Neuronal stem cell (in vitro differentiated cells): ENCODE measurements at regions not wholly inside any gene's neighbourhood (a gene's known extent, or its start where the extent isn't known, plus 50 kb on each side); places are given as distances from the start of the nearest gene placed in this dataset.

Experiments
- DNase-seq: peaks from one replicate; pipeline ENCODE4 v3.0.0-alpha.2; 2013; ENCODE audit warnings: low spot score
- H2AFZ ChIP-seq: one replicate; pipeline ENCODE4 v1.6.1; 2013; ENCODE audit warnings: mild to moderate bottlenecking, low read length, inconsistent platforms
- H2AK5ac ChIP-seq: 2 replicates; pipeline ENCODE4 v1.6.1; 2013; ENCODE audit warnings: low read depth, mild to moderate bottlenecking, inconsistent platforms, low read length, moderate library complexity, mixed read lengths
- H2BK120ac ChIP-seq: 2 replicates; pipeline ENCODE4 v1.6.1; 2013; ENCODE audit warnings: low read depth, mild to moderate bottlenecking, inconsistent platforms, low read length, moderate library complexity, mixed read lengths
- H2BK12ac ChIP-seq: one replicate; pipeline ENCODE4 v1.6.1; 2013; ENCODE audit warnings: low read length, inconsistent platforms
- H2BK15ac ChIP-seq: 2 replicates; pipeline ENCODE4 v1.6.1; 2013; ENCODE audit warnings: mild to moderate bottlenecking, low read length, inconsistent platforms, mixed read lengths
- H2BK5ac ChIP-seq: one replicate; pipeline ENCODE4 v1.6.1; 2013; ENCODE audit warnings: inconsistent platforms, mild to moderate bottlenecking, low read length, moderate library complexity
- H3K14ac ChIP-seq: one replicate; pipeline ENCODE4 v1.6.1; 2013; ENCODE audit warnings: low read length, inconsistent platforms
- H3K18ac ChIP-seq: 2 replicates; pipeline ENCODE4 v1.6.1; 2013; ENCODE audit warnings: low read length, inconsistent platforms
- H3K23ac ChIP-seq: 2 replicates; pipeline ENCODE4 v1.6.1; 2013; ENCODE audit warnings: low read depth, mild to moderate bottlenecking, mixed read lengths, low read length, inconsistent platforms; ENCODE audit not compliant: poor library complexity
- H3K27ac ChIP-seq: replicated peaks from 3 replicates; pipeline ENCODE4 v1.5.1; 2013; ENCODE audit warnings: low read length, inconsistent platforms
- H3K27me3 ChIP-seq, 3 experiments: 2 replicates each; pipeline ENCODE4 v1.6.1; 2013; ENCODE audit warnings: low read length in 3 of 3, mild to moderate bottlenecking in 2 of 3, inconsistent platforms in 1 of 3, low read depth in 1 of 3, mixed read lengths in 1 of 3, moderate library complexity in 1 of 3; ENCODE audit not compliant: control insufficient read depth in 3 of 3, insufficient read depth in 3 of 3
- H3K36me3 ChIP-seq, 2 donors: replicated peaks in 1 of 2; 2 replicates each; pipeline ENCODE4 v1.6.1; 2013; ENCODE audit warnings: low read length in 2 of 2; ENCODE audit not compliant: control insufficient read depth in 2 of 2, insufficient read depth in 2 of 2
- H3K4ac ChIP-seq: 2 replicates; pipeline ENCODE4 v1.6.1; 2013; ENCODE audit warnings: inconsistent platforms, mild to moderate bottlenecking, low read length, moderate library complexity
- H3K4me1 ChIP-seq, 2 donors: 1 replicate in 1 of 2; 2 replicates in 1 of 2; pipeline ENCODE4 v1.6.1; 2013; ENCODE audit warnings: low read length in 2 of 2, low read depth in 1 of 2; ENCODE audit not compliant: control insufficient read depth in 2 of 2, insufficient read depth in 1 of 2
- H3K4me2 ChIP-seq: one replicate; pipeline ENCODE4 v1.6.1; 2013; ENCODE audit warnings: mild to moderate bottlenecking, low read length, inconsistent platforms; ENCODE audit not compliant: insufficient read depth, poor library complexity, severe bottlenecking
- H3K4me3 ChIP-seq, 2 donors: 2 replicates each; pipeline ENCODE4 v1.5.1; 2013; ENCODE audit warnings: low read length in 2 of 2, mild to moderate bottlenecking in 2 of 2, inconsistent platforms in 1 of 2, moderate library complexity in 1 of 2
- H3K79me1 ChIP-seq: one replicate; pipeline ENCODE4 v1.6.1; 2013; ENCODE audit warnings: low read depth, mild to moderate bottlenecking, inconsistent platforms, low read length, moderate library complexity
- H3K9ac ChIP-seq: one replicate; pipeline ENCODE4 v1.6.1; 2013; ENCODE audit warnings: mild to moderate bottlenecking, low read depth, low read length, inconsistent platforms; ENCODE audit not compliant: poor library complexity
- H3K9me3 ChIP-seq, 2 donors: replicated peaks in 1 of 2; 2 replicates each; pipeline versions ENCODE3 to v1.6.1; 2013; ENCODE audit warnings: low read length in 2 of 2, mild to moderate bottlenecking in 2 of 2, inconsistent platforms in 1 of 2, low read depth in 1 of 2, mixed read lengths in 1 of 2, moderate library complexity in 1 of 2; ENCODE audit not compliant: control insufficient read depth in 2 of 2, insufficient read depth in 1 of 2
- H4K8ac ChIP-seq: one replicate; pipeline ENCODE4 v1.6.1; 2013; ENCODE audit warnings: low read depth, mild to moderate bottlenecking, inconsistent platforms, low read length, moderate library complexity
- H4K91ac ChIP-seq: one replicate; pipeline ENCODE4 v1.6.1; 2013; ENCODE audit warnings: low read length, low read depth, mild to moderate bottlenecking, inconsistent platforms; ENCODE audit not compliant: poor library complexity
- WGBS, 2 donors: extraction: QIAGEN DNeasy Blood & Tissue Kit; methylation state at CpG; one replicate each; pipeline ENCODE4 v1.1.7; 2013; ENCODE audit warnings: missing lambda C conversion rate in 2 of 2, mixed read lengths in 1 of 2; ENCODE audit not compliant: insufficient read length in 2 of 2, insufficient replicate concordance in 1 of 2; ENCODE audit errors: extremely low coverage in 2 of 2; 5-methylcytosine and 5-hydroxymethylcytosine counted together

DNA sequence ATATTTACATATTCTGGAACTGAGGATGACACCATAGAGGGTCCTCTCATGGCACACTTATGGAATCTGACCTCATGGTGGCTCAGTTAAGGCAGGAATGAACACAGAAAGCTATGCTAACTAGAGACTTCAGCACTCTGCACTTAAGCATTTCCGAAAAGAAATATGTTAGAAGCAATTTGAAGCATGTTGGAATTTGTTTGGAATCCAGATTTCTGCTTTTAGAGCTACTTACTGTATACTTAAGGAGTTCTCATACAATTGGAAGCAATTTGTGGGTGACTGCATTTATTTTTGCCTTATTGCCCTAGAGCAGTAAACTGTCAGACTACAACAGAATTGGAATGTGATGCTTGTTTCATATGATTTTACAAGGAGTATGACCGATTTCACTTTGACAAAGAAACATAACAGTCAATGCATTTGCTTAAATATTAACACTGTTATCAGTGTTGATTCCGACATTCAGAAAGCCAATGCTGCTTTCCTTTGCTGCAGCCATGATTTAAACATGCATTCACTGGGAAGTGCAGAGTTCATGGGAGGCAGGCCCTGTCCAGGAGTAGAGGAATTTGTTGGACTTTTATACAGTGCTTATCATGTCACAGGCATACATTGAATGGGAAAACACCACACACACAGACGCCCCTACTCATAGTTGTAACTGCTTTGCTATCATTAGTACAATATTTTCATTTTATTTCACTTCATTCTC, 244.4 kb downstream of the SAMD5 start:
- no peak overlapping the region for H3K14ac ChIP-seq
- H3K4me3 ChIP-seq: no peak overlapping the region
- no peak overlapping the region for H2BK5ac ChIP-seq
- H4K91ac ChIP-seq: no peak overlapping the region
- no peaks in the 10 kb centered on the region for H3K36me3 ChIP-seq
- H2AFZ ChIP-seq: no peak overlapping the region
- DNase-seq: no peak
- WGBS, 2 donors: no CpG with 5 or more reads among the region's 4 CpGs
- no peak overlapping the region for H3K23ac ChIP-seq
- no peak overlapping the region for H2AK5ac ChIP-seq
- H4K8ac ChIP-seq: no peak overlapping the region
- H3K79me1 ChIP-seq: no peaks in the 10 kb centered on the region
- H2BK120ac ChIP-seq: no peak overlapping the region
- H3K9me3 ChIP-seq: no peaks in the 10 kb centered on the region
- H3K4ac ChIP-seq: no peak overlapping the region
- no peak overlapping the region for H3K18ac ChIP-seq
- H3K4me1 ChIP-seq: no peaks in the 10 kb centered on the region
- no peak overlapping the region for H2BK15ac ChIP-seq
- no peak overlapping the region for H3K9ac ChIP-seq
- no peaks in the 10 kb centered on the region for H3K27me3 ChIP-seq
- no peak overlapping the region for H3K27ac ChIP-seq
- no peak overlapping the region for H3K4me2 ChIP-seq
- H2BK12ac ChIP-seq: no peak overlapping the region

DNA sequence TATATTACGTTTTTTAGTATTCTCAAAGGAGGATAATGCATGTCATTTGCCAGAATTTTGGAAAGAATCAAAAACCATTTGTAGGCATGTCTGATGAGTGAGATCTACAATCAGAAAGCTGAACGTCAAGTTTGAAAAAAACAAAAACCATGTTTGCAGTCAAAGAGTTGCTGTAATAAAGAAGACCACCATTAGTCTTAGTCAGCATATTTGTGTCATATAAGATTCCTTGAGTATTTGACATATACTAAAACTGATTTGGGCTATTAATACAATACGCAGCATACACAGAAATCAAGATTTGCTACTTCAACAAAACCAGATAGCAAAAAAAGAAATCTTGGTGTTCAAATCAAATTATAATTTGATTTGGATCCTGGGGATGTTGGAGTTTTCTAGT, 247.5 kb downstream of the SAMD5 start:
- H2BK120ac ChIP-seq: no peak overlapping the region
- DNase-seq: no peak
- no peaks in the 10 kb centered on the region for H3K9me3 ChIP-seq
- H4K8ac ChIP-seq: no peak overlapping the region
- no peak overlapping the region for H2BK15ac ChIP-seq
- H3K79me1 ChIP-seq: no peaks in the 10 kb centered on the region
- H4K91ac ChIP-seq: no peak overlapping the region
- no peaks in the 10 kb centered on the region for H3K27me3 ChIP-seq
- H2AFZ ChIP-seq: no peak overlapping the region
- H3K23ac ChIP-seq: no peak overlapping the region
- no peak overlapping the region for H3K4ac ChIP-seq
- H3K18ac ChIP-seq: no peak overlapping the region
- no peak overlapping the region for H3K4me3 ChIP-seq
- no peak overlapping the region for H3K27ac ChIP-seq
- no peak overlapping the region for H2AK5ac ChIP-seq
- no peak overlapping the region for H3K4me2 ChIP-seq
- H3K9ac ChIP-seq: no peak overlapping the region
- no peak overlapping the region for H2BK5ac ChIP-seq
- no peaks in the 10 kb centered on the region for H3K4me1 ChIP-seq
- no CpG with 5 or more reads among the region's 3 CpGs for WGBS, 2 donors
- H2BK12ac ChIP-seq: no peak overlapping the region
- no peaks in the 10 kb centered on the region for H3K36me3 ChIP-seq
- H3K14ac ChIP-seq: no peak overlapping the region

DNA sequence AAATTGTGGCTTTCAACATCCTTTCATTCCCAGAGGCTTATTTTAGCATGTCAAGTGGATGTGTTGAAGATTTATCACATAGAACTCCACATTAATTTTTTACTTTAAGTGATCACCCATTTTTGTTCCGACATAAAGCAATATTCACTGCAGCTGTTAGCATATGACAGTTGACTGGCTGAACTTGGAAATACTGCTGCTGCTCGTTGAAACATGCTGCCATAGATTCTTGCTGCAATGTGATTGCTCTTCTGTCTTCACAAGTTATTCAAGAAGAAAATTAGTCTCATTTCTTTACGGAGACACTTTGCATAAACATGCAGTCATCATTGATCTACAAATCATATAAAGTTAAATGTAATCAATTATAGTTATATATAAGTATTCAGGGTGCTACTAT, 248.4 kb downstream of the SAMD5 start:
- Histone ChIP-seq H3K36me3 (no peaks in the 10 kb centered on the region), H3K9ac (no peak overlapping the region), H3K18ac (no peak overlapping the region), H4K8ac (no peak overlapping the region), H3K23ac (no peak overlapping the region), H3K27me3 (no peaks in the 10 kb centered on the region), H3K9me3 (no peaks in the 10 kb centered on the region), H3K4me2 (no peak overlapping the region), H2AK5ac (no peak overlapping the region), H3K4ac (no peak overlapping the region), H3K4me1 (no peaks in the 10 kb centered on the region), H2BK5ac (no peak overlapping the region), H3K4me3 (no peak overlapping the region), H2BK120ac (no peak overlapping the region), H4K91ac (no peak overlapping the region), H3K79me1 (no peaks in the 10 kb centered on the region), H2AFZ (no peak overlapping the region), H2BK12ac (no peak overlapping the region), H3K27ac (no peak overlapping the region), H2BK15ac (no peak overlapping the region), H3K14ac (no peak overlapping the region)
- DNase-seq: no peak
- no CpG with 5 or more reads among the region's 3 CpGs for WGBS, 2 donors

DNA sequence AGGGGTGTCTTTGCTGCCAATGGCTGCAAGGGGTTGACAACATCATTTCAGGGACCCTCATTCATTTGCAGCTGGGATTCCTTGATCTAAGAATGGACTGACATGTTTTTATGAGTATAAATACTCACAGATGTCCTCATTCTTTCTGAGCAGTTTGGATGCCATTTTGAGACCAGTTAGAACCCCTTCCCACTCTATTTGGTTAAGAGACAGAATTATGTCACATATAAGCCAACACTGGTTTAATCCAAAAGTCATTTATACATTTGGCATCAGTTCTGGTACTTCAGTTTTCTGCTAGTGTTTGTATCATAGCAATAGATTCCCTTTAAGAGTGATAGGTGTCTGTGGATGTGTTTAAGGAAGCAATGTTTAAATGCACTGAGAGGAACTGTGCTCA, 248.8 kb downstream of the SAMD5 start:
- no peak overlapping the region for H3K9ac ChIP-seq
- no peak overlapping the region for H2BK15ac ChIP-seq
- H4K91ac ChIP-seq: no peak overlapping the region
- no peak overlapping the region for H3K4me3 ChIP-seq
- H3K9me3 ChIP-seq: no peaks in the 10 kb centered on the region
- DNase-seq: no peak
- H3K36me3 ChIP-seq: no peaks in the 10 kb centered on the region
- no peak overlapping the region for H2BK12ac ChIP-seq
- no peak overlapping the region for H3K27ac ChIP-seq
- H3K79me1 ChIP-seq: no peaks in the 10 kb centered on the region
- H3K4me2 ChIP-seq: no peak overlapping the region
- no peaks in the 10 kb centered on the region for H3K4me1 ChIP-seq
- no peak overlapping the region for H2BK5ac ChIP-seq
- no peak overlapping the region for H3K14ac ChIP-seq
- H3K27me3 ChIP-seq: no peaks in the 10 kb centered on the region
- H3K18ac ChIP-seq: no peak overlapping the region
- no peak overlapping the region for H3K23ac ChIP-seq
- no peak overlapping the region for H2AFZ ChIP-seq
- H4K8ac ChIP-seq: no peak overlapping the region
- H2BK120ac ChIP-seq: no peak overlapping the region
- H3K4ac ChIP-seq: no peak overlapping the region
- no peak overlapping the region for H2AK5ac ChIP-seq
